ENCODE measurements at regions not wholly inside any gene's neighbourhood (a gene's known extent, or its start where the extent isn't known, plus 50 kb on each side); places are given as distances from the start of the nearest gene placed in this dataset.

- no peak for TF ChIP-seq POLR2A (IDR thresholded peaks at IDR 0.05)
- H3K27me3 ChIP-seq = no peaks in the 10 kb centered on the region
- H3K9me3 ChIP-seq = no peaks in the 10 kb centered on the region
- H3K36me3 ChIP-seq = no peaks in the 10 kb centered on the region
- H3K4me1 ChIP-seq = peaks cover 0 to 4% (median 0%) of the 10 kb centered on the region in 12 donors
- H3K4me3 ChIP-seq = no peak overlapping the region
- DNase-seq (no peak), ATAC-seq (no peak)
- 90 to 98% (median 92%) methylated on average over 3 of the region's 3 CpGs for WGBS, 4 donors
- H3K27ac ChIP-seq = no peak overlapping the region
- intact Hi-C loops (cut with DNase I) = no loop called here
Observed at GRCh38 chr3:178047496-178047895, 488.7 kb upstream of the KCNMB2 start.

- Histone ChIP-seq H3K27ac (no peak overlapping the region), H3K36me3 (no peaks in the 10 kb centered on the region), H3K27me3 (no peaks in the 10 kb centered on the region), H3K9me3 (no peaks in the 10 kb centered on the region), H3K4me1 (peaks cover 0 to 4% (median 0%) of the 10 kb centered on the region in 12 donors), H3K4me3 (no peak overlapping the region)
- intact Hi-C loops (cut with DNase I) = no loop called here
- ATAC-seq (no peak), DNase-seq (no peak)
- WGBS, 4 donors = 64 to 74% (median 70%) methylated on average over 3 of the region's 3 CpGs
- TF ChIP-seq CTCF (IDR thresholded peaks at IDR 0.05) (no peak), POLR2A (IDR thresholded peaks at IDR 0.05) (no peak)
Observed at GRCh38 chr3:178048768-178049167, 487.5 kb upstream of the KCNMB2 start.

- peaks cover 0 to 14% (median 6%) of the 10 kb centered on the region in 12 donors for H3K4me1 ChIP-seq
- no peaks in the 10 kb centered on the region for H3K27me3 ChIP-seq
- no peaks in the 10 kb centered on the region for H3K36me3 ChIP-seq
- H3K9me3 ChIP-seq = no peaks in the 10 kb centered on the region
- no peak overlapping the region for H3K27ac ChIP-seq
- DNase-seq (no peak), ATAC-seq (no peak)
- intact Hi-C loops (cut with DNase I) = no loop called here
- H3K4me3 ChIP-seq = no peak overlapping the region
- TF ChIP-seq CTCF (IDR thresholded peaks at IDR 0.05) (no peak), POLR2A (IDR thresholded peaks at IDR 0.05) (no peak)
- 64 to 72% (median 68%) methylated on average over 3 of the region's 3 CpGs for WGBS, 4 donors
Observed at GRCh38 chr3:178054471-178054870, 481.8 kb upstream of the KCNMB2 start.

GRCh38 chr3:178055939-178056338 lies 480.3 kb upstream of the KCNMB2 start:
- Histone ChIP-seq H3K27ac (no peak overlapping the region), H3K4me3 (no peak overlapping the region), H3K36me3 (no peaks in the 10 kb centered on the region), H3K4me1 (peaks cover 0 to 28% (median 10%) of the 10 kb centered on the region in 12 donors), H3K27me3 (no peaks in the 10 kb centered on the region), H3K9me3 (no peaks in the 10 kb centered on the region)
- WGBS, 4 donors = 81 to 97% (median 90%) methylated on average over 2 of the region's 2 CpGs
- ATAC-seq (no peak), DNase-seq (no peak)
- TF ChIP-seq POLR2A (IDR thresholded peaks at IDR 0.05) (no peak), CTCF (IDR thresholded peaks at IDR 0.05) (no peak)
- intact Hi-C loops (cut with DNase I) = no loop called here

GRCh38 chr3:178056868-178057267 lies 479.4 kb upstream of the KCNMB2 start:
- DNase-seq (no peak), ATAC-seq (no peak)
- WGBS, 4 donors = 94 to 100% (median 99%) methylated on average over 1 of the region's 1 CpG
- intact Hi-C loops (cut with DNase I) = no loop called here
- no peaks in the 10 kb centered on the region for H3K27me3 ChIP-seq
- H3K36me3 ChIP-seq = no peaks in the 10 kb centered on the region
- no peaks in the 10 kb centered on the region for H3K9me3 ChIP-seq
- H3K4me1 ChIP-seq = peaks cover 0 to 31% (median 11%) of the 10 kb centered on the region in 12 donors
- no peak for TF ChIP-seq CTCF (IDR thresholded peaks at IDR 0.05)
- no peak for TF ChIP-seq POLR2A (IDR thresholded peaks at IDR 0.05)
- H3K4me3 ChIP-seq = no peak overlapping the region
- H3K27ac ChIP-seq = no peak overlapping the region

All from heart left ventricle (tissue), 16 donors.